ENCODE measurements at regions not wholly inside any gene's neighbourhood (a gene's known extent, or its start where the extent isn't known, plus 50 kb on each side); places are given as distances from the start of the nearest gene placed in this dataset.

GRCh38 chr1:67558449-67559193 lies 126.4 kb upstream of the GADD45A start:
- no peak for TF ChIP-seq CTCF (IDR thresholded peaks at IDR 0.05)
- no peak for TF ChIP-seq POLR2A (IDR thresholded peaks at IDR 0.05)
- no peak for TF ChIP-seq POLR2AphosphoS5 (IDR thresholded peaks at IDR 0.05)
- TF ChIP-seq EP300 (IDR thresholded peaks at IDR 0.05; ENCODE audit: low read depth): no peak

Data from transverse colon (tissue), 4 donors.